GM23338 (cell line): ENCODE measurements at regions not wholly inside any gene's neighbourhood (a gene's known extent, or its start where the extent isn't known, plus 50 kb on each side); places are given as distances from the start of the nearest gene placed in this dataset.

Experiments
- ATAC-seq: fragments of 200-7000 bp; cut with Tn5 transposase; 3 replicates; pipeline ENCODE4 v1.9.1; 2020
- DNase-seq: peaks from one replicate; pipeline ENCODE4 v3.0.0-alpha.2; 2015; ENCODE audit warnings: low spot score
- H2AFZ ChIP-seq: fragments of 200-600 bp; sonication (generic); 2 replicates; pipeline ENCODE4 v1.8.0; 2016; ENCODE audit warnings: antibody characterized with exemption, mild to moderate bottlenecking, moderate library complexity
- H3F3A ChIP-seq: fragments of 200-600 bp; sonication (generic); replicated peaks from 2 replicates; pipeline ENCODE4 v1.8.0; 2017; ENCODE audit warnings: antibody characterized with exemption, mixed run types, low read depth
- H3K27ac ChIP-seq: fragments of 200-600 bp; sonication (generic); 2 replicates; pipeline ENCODE4 v1.6.1; 2016; ENCODE audit warnings: low read depth
- H3K27me3 ChIP-seq: fragments of 200-600 bp; sonication (generic); 2 replicates; pipeline ENCODE4 v1.8.0; 2016; ENCODE audit warnings: mild to moderate bottlenecking, mixed run types, moderate library complexity; ENCODE audit not compliant: insufficient read depth
- H3K36me3 ChIP-seq: fragments of 200-600 bp; sonication (generic); 2 replicates; pipeline ENCODE4 v1.8.0; 2016; ENCODE audit warnings: mild to moderate bottlenecking; ENCODE audit not compliant: insufficient read depth
- H3K4me1 ChIP-seq: fragments of 200-600 bp; sonication (generic); 2 replicates; pipeline ENCODE4 v1.8.0; 2016; ENCODE audit warnings: mild to moderate bottlenecking, moderate library complexity; ENCODE audit not compliant: insufficient read depth
- H3K4me2 ChIP-seq: fragments of 200-600 bp; sonication (generic); 2 replicates; pipeline ENCODE4 v1.7.1; 2017; ENCODE audit warnings: mixed run types
- H3K4me3 ChIP-seq: fragments of 200-600 bp; sonication (generic); 2 replicates; pipeline ENCODE4 v1.6.1; 2016; ENCODE audit warnings: mixed run types
- H3K79me2 ChIP-seq: fragments of 200-600 bp; sonication (generic); replicated peaks from 2 replicates; pipeline ENCODE4 v1.8.0; 2017; ENCODE audit warnings: mild to moderate bottlenecking; ENCODE audit not compliant: insufficient read depth
- H3K9me2 ChIP-seq: fragments of 200-600 bp; sonication (generic); 2 replicates; pipeline ENCODE4 v1.8.0; 2017; ENCODE audit not compliant: insufficient read depth
- H4K20me1 ChIP-seq: fragments of 200-600 bp; sonication (generic); replicated peaks from 2 replicates; pipeline ENCODE4 v1.8.0; 2017; ENCODE audit warnings: mild to moderate bottlenecking; ENCODE audit not compliant: insufficient read depth
- H3K27ac Mint-ChIP-seq: 2 replicates; pipeline ENCODE4 v1.8.0; 2020; ENCODE audit warnings: inconsistent platforms, mild to moderate bottlenecking, moderate library complexity, mixed read lengths
- H3K27me3 Mint-ChIP-seq: 3 replicates; pipeline ENCODE4 v1.8.0; 2022; ENCODE audit warnings: low read depth, mild to moderate bottlenecking, moderate library complexity, mixed read lengths, inconsistent platforms; ENCODE audit not compliant: insufficient read depth, poor library complexity
- H3K36me3 Mint-ChIP-seq: 3 replicates; pipeline ENCODE4 v1.8.0; 2021; ENCODE audit warnings: low read depth, mild to moderate bottlenecking, inconsistent platforms, moderate library complexity, mixed read lengths
- H3K4me1 Mint-ChIP-seq: 3 replicates; pipeline ENCODE4 v1.8.0; 2020; ENCODE audit warnings: mild to moderate bottlenecking, inconsistent platforms, mixed read lengths
- H3K4me3 Mint-ChIP-seq: 3 replicates; pipeline ENCODE4 v1.8.0; 2021; ENCODE audit warnings: moderate library complexity, mild to moderate bottlenecking, inconsistent platforms, mixed read lengths
- H3K9me3 Mint-ChIP-seq: 3 replicates; pipeline ENCODE4 v1.8.0; 2020; ENCODE audit warnings: moderate library complexity, mild to moderate bottlenecking, inconsistent platforms, mixed read lengths
- CREB1 ChIP-seq: fragments of 250-450 bp; sonication (Bioruptor Pico); IDR thresholded peaks from 2 replicates; pipeline ENCODE4 v1.5.0; 2020; ENCODE audit warnings: low read depth, mild to moderate bottlenecking, moderate library complexity
- EZH2 ChIP-seq: fragments of 200-600 bp; sonication (generic); IDR thresholded peaks from one replicate; pipeline ENCODE4 v1.8.0; 2017; ENCODE audit warnings: antibody characterized with exemption, mild to moderate bottlenecking, low read depth; ENCODE audit not compliant: unreplicated experiment
- EZH2phosphoT487 ChIP-seq: fragments of 200-600 bp; sonication (generic); IDR thresholded peaks from one replicate; pipeline ENCODE4 v1.8.1; 2018; ENCODE audit warnings: antibody characterized with exemption; ENCODE audit not compliant: unreplicated experiment
- JUNB ChIP-seq: IDR thresholded peaks from one replicate; pipeline ENCODE4 v1.6.1; 2016; ENCODE audit warnings: antibody characterized with exemption; ENCODE audit not compliant: unreplicated experiment
- NANOG ChIP-seq: IDR thresholded peaks from 2 replicates; pipeline ENCODE4 v1.6.1; 2016; ENCODE audit warnings: antibody characterized with exemption, borderline replicate concordance
- POLR2AphosphoS5 ChIP-seq: IDR thresholded peaks from 2 replicates; pipeline ENCODE4 v1.6.1; 2016; ENCODE audit warnings: antibody characterized with exemption, low read depth
- STAT1 ChIP-seq: IDR thresholded peaks from one replicate; pipeline ENCODE4 v1.6.1; 2016; ENCODE audit warnings: antibody characterized with exemption; ENCODE audit not compliant: unreplicated experiment
- ZNF114 ChIP-seq: fragments of 250-450 bp; sonication (Bioruptor Pico); IDR thresholded peaks from 2 replicates; pipeline ENCODE4 v1.5.0; 2020; ENCODE audit warnings: mild to moderate bottlenecking, moderate library complexity
- ZNF331 ChIP-seq: fragments of 250-450 bp; sonication (Bioruptor Pico); IDR thresholded peaks from 2 replicates; pipeline ENCODE4 v1.5.0; 2020; ENCODE audit warnings: low read depth, mild to moderate bottlenecking, moderate library complexity
- TF ChIP-seq, protein P1 (sequence below), 2 experiments: fragments of 200-600 bp in 1 of 2; sonication (generic) in 1 of 2; conservative IDR thresholded peaks; 2 replicates each; pipeline versions ENCODE4 v1.5.1 to v1.6.1; 2016 to 2017; ENCODE audit warnings: antibody characterized with exemption in 2 of 2, low read depth in 2 of 2, mild to moderate bottlenecking in 2 of 2, moderate library complexity in 1 of 2
- TF ChIP-seq, protein P2 (sequence below): IDR thresholded peaks from 2 replicates; pipeline ENCODE4 v1.6.1; 2016; ENCODE audit warnings: antibody characterized with exemption
- TF ChIP-seq, protein P3 (sequence below): IDR thresholded peaks from one replicate; pipeline ENCODE4 v1.6.1; 2018; ENCODE audit warnings: antibody characterized with exemption; ENCODE audit not compliant: unreplicated experiment
- TF ChIP-seq, protein P4 (sequence below): fragments of 250-450 bp; sonication (Bioruptor Pico); IDR thresholded peaks from 2 replicates; pipeline ENCODE4 v1.5.0; 2020; ENCODE audit warnings: mild to moderate bottlenecking, moderate library complexity

DNA sequence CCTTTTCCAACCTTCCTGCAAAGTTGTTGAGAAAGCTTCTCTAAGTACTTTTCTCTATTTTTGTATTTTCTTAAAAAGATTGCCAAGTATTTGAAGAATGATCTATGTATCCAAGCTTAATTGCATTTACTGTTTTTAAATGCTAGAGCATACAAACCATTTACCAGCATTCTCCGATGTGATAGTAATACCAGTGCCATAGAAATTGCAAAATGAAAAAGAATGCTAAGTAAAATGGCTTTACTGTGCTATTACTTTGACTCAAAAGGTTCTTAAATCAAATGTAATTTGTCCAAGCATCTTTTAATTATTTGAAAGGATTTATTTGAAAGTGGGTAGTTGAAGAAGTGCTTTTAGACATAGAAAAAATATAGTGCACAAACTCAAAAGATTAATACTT is 1183.2 kb downstream of the RAPGEF2 start:
- Histone ChIP-seq H3K79me2 (no peaks in the 10 kb centered on the region), H3K9me2 (no peaks in the 10 kb centered on the region; the same call in 1 of the 2 replicates), H3K4me2 (no peak overlapping the region), H3K36me3 (no peaks in the 10 kb centered on the region), H2AFZ (no peak overlapping the region), H3K4me3 (no peak overlapping the region), H3K4me1 (no peaks in the 10 kb centered on the region), H3F3A (no peaks in the 10 kb centered on the region), H4K20me1 (no peaks in the 10 kb centered on the region), H3K27me3 (no peaks in the 10 kb centered on the region), H3K27ac (no peak overlapping the region)
- TF ChIP-seq, protein P1, sequence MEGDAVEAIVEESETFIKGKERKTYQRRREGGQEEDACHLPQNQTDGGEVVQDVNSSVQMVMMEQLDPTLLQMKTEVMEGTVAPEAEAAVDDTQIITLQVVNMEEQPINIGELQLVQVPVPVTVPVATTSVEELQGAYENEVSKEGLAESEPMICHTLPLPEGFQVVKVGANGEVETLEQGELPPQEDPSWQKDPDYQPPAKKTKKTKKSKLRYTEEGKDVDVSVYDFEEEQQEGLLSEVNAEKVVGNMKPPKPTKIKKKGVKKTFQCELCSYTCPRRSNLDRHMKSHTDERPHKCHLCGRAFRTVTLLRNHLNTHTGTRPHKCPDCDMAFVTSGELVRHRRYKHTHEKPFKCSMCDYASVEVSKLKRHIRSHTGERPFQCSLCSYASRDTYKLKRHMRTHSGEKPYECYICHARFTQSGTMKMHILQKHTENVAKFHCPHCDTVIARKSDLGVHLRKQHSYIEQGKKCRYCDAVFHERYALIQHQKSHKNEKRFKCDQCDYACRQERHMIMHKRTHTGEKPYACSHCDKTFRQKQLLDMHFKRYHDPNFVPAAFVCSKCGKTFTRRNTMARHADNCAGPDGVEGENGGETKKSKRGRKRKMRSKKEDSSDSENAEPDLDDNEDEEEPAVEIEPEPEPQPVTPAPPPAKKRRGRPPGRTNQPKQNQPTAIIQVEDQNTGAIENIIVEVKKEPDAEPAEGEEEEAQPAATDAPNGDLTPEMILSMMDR (conservative IDR thresholded peaks at IDR 0.05; ENCODE audit: low read depth in 2 of 2), result no peak
- TF ChIP-seq POLR2AphosphoS5 (no peak), STAT1 (no peak), CREB1 (no peak), ZNF331 (CRISPR knock-in tag) (no peak), JUNB (no peak), ZNF114 (CRISPR knock-in tag) (no peak), EZH2phosphoT487 (no peak), EZH2 (no peak), NANOG (no peak)
- TF ChIP-seq, protein P2, sequence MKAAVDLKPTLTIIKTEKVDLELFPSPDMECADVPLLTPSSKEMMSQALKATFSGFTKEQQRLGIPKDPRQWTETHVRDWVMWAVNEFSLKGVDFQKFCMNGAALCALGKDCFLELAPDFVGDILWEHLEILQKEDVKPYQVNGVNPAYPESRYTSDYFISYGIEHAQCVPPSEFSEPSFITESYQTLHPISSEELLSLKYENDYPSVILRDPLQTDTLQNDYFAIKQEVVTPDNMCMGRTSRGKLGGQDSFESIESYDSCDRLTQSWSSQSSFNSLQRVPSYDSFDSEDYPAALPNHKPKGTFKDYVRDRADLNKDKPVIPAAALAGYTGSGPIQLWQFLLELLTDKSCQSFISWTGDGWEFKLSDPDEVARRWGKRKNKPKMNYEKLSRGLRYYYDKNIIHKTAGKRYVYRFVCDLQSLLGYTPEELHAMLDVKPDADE, result no peak
- TF ChIP-seq, protein P3, sequence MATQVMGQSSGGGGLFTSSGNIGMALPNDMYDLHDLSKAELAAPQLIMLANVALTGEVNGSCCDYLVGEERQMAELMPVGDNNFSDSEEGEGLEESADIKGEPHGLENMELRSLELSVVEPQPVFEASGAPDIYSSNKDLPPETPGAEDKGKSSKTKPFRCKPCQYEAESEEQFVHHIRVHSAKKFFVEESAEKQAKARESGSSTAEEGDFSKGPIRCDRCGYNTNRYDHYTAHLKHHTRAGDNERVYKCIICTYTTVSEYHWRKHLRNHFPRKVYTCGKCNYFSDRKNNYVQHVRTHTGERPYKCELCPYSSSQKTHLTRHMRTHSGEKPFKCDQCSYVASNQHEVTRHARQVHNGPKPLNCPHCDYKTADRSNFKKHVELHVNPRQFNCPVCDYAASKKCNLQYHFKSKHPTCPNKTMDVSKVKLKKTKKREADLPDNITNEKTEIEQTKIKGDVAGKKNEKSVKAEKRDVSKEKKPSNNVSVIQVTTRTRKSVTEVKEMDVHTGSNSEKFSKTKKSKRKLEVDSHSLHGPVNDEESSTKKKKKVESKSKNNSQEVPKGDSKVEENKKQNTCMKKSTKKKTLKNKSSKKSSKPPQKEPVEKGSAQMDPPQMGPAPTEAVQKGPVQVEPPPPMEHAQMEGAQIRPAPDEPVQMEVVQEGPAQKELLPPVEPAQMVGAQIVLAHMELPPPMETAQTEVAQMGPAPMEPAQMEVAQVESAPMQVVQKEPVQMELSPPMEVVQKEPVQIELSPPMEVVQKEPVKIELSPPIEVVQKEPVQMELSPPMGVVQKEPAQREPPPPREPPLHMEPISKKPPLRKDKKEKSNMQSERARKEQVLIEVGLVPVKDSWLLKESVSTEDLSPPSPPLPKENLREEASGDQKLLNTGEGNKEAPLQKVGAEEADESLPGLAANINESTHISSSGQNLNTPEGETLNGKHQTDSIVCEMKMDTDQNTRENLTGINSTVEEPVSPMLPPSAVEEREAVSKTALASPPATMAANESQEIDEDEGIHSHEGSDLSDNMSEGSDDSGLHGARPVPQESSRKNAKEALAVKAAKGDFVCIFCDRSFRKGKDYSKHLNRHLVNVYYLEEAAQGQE, result no peak
- TF ChIP-seq, protein P4, sequence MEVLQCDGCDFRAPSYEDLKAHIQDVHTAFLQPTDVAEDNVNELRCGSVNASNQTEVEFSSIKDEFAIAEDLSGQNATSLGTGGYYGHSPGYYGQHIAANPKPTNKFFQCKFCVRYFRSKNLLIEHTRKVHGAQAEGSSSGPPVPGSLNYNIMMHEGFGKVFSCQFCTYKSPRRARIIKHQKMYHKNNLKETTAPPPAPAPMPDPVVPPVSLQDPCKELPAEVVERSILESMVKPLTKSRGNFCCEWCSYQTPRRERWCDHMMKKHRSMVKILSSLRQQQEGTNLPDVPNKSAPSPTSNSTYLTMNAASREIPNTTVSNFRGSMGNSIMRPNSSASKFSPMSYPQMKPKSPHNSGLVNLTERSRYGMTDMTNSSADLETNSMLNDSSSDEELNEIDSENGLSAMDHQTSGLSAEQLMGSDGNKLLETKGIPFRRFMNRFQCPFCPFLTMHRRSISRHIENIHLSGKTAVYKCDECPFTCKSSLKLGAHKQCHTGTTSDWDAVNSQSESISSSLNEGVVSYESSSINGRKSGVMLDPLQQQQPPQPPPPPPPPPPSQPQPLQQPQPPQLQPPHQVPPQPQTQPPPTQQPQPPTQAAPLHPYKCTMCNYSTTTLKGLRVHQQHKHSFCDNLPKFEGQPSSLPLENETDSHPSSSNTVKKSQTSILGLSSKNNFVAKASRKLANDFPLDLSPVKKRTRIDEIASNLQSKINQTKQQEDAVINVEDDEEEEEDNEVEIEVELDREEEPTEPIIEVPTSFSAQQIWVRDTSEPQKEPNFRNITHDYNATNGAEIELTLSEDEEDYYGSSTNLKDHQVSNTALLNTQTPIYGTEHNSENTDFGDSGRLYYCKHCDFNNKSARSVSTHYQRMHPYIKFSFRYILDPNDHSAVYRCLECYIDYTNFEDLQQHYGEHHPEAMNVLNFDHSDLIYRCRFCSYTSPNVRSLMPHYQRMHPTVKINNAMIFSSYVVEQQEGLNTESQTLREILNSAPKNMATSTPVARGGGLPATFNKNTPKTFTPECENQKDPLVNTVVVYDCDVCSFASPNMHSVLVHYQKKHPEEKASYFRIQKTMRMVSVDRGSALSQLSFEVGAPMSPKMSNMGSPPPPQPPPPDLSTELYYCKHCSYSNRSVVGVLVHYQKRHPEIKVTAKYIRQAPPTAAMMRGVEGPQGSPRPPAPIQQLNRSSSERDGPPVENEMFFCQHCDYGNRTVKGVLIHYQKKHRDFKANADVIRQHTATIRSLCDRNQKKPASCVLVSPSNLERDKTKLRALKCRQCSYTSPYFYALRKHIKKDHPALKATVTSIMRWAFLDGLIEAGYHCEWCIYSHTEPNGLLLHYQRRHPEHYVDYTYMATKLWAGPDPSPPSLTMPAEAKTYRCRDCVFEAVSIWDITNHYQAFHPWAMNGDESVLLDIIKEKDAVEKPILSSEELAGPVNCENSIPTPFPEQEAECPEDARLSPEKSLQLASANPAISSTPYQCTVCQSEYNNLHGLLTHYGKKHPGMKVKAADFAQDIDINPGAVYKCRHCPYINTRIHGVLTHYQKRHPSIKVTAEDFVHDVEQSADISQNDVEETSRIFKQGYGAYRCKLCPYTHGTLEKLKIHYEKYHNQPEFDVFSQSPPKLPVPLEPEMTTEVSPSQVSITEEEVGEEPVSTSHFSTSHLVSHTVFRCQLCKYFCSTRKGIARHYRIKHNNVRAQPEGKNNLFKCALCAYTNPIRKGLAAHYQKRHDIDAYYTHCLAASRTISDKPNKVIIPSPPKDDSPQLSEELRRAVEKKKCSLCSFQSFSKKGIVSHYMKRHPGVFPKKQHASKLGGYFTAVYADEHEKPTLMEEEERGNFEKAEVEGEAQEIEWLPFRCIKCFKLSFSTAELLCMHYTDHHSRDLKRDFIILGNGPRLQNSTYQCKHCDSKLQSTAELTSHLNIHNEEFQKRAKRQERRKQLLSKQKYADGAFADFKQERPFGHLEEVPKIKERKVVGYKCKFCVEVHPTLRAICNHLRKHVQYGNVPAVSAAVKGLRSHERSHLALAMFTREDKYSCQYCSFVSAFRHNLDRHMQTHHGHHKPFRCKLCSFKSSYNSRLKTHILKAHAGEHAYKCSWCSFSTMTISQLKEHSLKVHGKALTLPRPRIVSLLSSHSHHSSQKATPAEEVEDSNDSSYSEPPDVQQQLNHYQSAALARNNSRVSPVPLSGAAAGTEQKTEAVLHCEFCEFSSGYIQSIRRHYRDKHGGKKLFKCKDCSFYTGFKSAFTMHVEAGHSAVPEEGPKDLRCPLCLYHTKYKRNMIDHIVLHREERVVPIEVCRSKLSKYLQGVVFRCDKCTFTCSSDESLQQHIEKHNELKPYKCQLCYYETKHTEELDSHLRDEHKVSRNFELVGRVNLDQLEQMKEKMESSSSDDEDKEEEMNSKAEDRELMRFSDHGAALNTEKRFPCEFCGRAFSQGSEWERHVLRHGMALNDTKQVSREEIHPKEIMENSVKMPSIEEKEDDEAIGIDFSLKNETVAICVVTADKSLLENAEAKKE (CRISPR knock-in tag), result no peak
- Mint-ChIP-seq H3K4me3 (no peak overlapping the region), H3K36me3 (no peaks in the 10 kb centered on the region; the same call in 2 of the 3 replicates), H3K27me3 (no peaks in the 10 kb centered on the region), H3K9me3 (peaks cover 10% of the 10 kb centered on the region; the same call in 2 of the 3 replicates), H3K27ac (no peak overlapping the region), H3K4me1 (no peaks in the 10 kb centered on the region)
- DNase-seq, result no peak
- ATAC-seq, result no peak
